DMS79 (cell line): ENCODE measurements at regions not wholly inside any gene's neighbourhood (a gene's known extent, or its start where the extent isn't known, plus 50 kb on each side); places are given as distances from the start of the nearest gene placed in this dataset.

Experiments
- DNase-seq: peaks from one replicate; lab custom pipeline; 2025; lab: John Stamatoyannopoulos, UW

GRCh38 chr2:228864131-228864530 lies 407.0 kb downstream of the PID1 start:
- no peak for DNase-seq

- DNase-seq: no peak
These were observed 410.3 kb downstream of the PID1 start for GRCh38 chr2:228860601-228861285.

- DNase-seq: no peak
These were observed 417.9 kb downstream of the PID1 start for GRCh38 chr2:228853151-228853550.

GRCh38 chr2:228848638-228849037 lies 422.4 kb downstream of the PID1 start:
- no peak for DNase-seq

GRCh38 chr2:228847684-228848083 lies 423.4 kb downstream of the PID1 start:
- DNase-seq: no peak

GRCh38 chr2:228846161-228846560 lies 424.9 kb downstream of the PID1 start:
- no peak for DNase-seq

- DNase-seq: no peak
These were observed 425.7 kb downstream of the PID1 start for GRCh38 chr2:228845162-228845925.

GRCh38 chr2:228841877-228842276 lies 429.2 kb downstream of the PID1 start:
- no peak for DNase-seq

GRCh38 chr2:228841475-228841874 lies 429.6 kb downstream of the PID1 start:
- no peak for DNase-seq

GRCh38 chr2:228840743-228841114 lies 430.4 kb downstream of the PID1 start:
- no peak for DNase-seq

- no peak for DNase-seq
These were observed 430.9 kb downstream of the PID1 start for GRCh38 chr2:228840113-228840742.

GRCh38 chr2:228839421-228839876 lies 431.6 kb downstream of the PID1 start:
- no peak for DNase-seq

- no peak for DNase-seq
These were observed 432.3 kb downstream of the PID1 start for GRCh38 chr2:228838819-228839218.

GRCh38 chr2:228828397-228828796 lies 442.7 kb downstream of the PID1 start:
- DNase-seq: no peak

GRCh38 chr2:228827056-228827700 lies 443.9 kb downstream of the PID1 start:
- DNase-seq: no peak

GRCh38 chr2:228819701-228820100 lies 451.4 kb downstream of the PID1 start:
- DNase-seq: no peak

GRCh38 chr2:228802181-228803071 lies 468.7 kb downstream of the PID1 start:
- no peak for DNase-seq

GRCh38 chr2:228801451-228801850 lies 469.6 kb downstream of the PID1 start:
- no peak for DNase-seq

- no peak for DNase-seq
These were observed 471.9 kb downstream of the PID1 start for GRCh38 chr2:228799208-228799588.

GRCh38 chr2:228798458-228799207 lies 472.5 kb downstream of the PID1 start:
- no peak for DNase-seq

GRCh38 chr2:228796386-228796785 lies 474.7 kb downstream of the PID1 start:
- DNase-seq: no peak
